ENCODE measurements at regions not wholly inside any gene's neighbourhood (a gene's known extent, or its start where the extent isn't known, plus 50 kb on each side); places are given as distances from the start of the nearest gene placed in this dataset.

GRCh38 chr1:34670982-34671381 lies 83.9 kb upstream of the GJB5 start:
- in situ Hi-C loops (cut with HindIII; ENCODE audit: low sequenced_read_pairs): no loop called here
- no peak for DNase-seq (ENCODE audit: low read depth)
- no peak overlapping the region for H3K4me3 ChIP-seq (ENCODE audit: low read depth, low read length)
- no peak for TF ChIP-seq CTCF (IDR thresholded peaks at IDR 0.05; ENCODE audit: low read depth, low read length, missing control alignments)

GRCh38 chr1:34671887-34672286 lies 83.0 kb upstream of the GJB5 start:
- no peak overlapping the region for H3K4me3 ChIP-seq (ENCODE audit: low read depth, low read length)
- no peak for DNase-seq (ENCODE audit: low read depth)
- TF ChIP-seq CTCF (IDR thresholded peaks at IDR 0.05; ENCODE audit: low read depth, low read length, missing control alignments): no peak
- in situ Hi-C loops (cut with HindIII; ENCODE audit: low sequenced_read_pairs): no loop called here

- peak; percentile 90 for TF ChIP-seq CTCF (IDR thresholded peaks at IDR 0.05; ENCODE audit: low read depth, low read length, missing control alignments)
- in situ Hi-C loops (cut with HindIII; ENCODE audit: low sequenced_read_pairs): no loop called here
- DNase-seq (ENCODE audit: low read depth): peak; percentile 11
- H3K4me3 ChIP-seq (ENCODE audit: low read depth, low read length): no peak overlapping the region
Observed at GRCh38 chr1:34681480-34682451, 73.1 kb upstream of the GJB5 start.

- in situ Hi-C loops (cut with HindIII; ENCODE audit: low sequenced_read_pairs): no loop called here
- H3K4me3 ChIP-seq (ENCODE audit: low read depth, low read length): no peak overlapping the region
- no peak for DNase-seq (ENCODE audit: low read depth)
- no peak for TF ChIP-seq CTCF (IDR thresholded peaks at IDR 0.05; ENCODE audit: low read depth, low read length, missing control alignments)
Observed at GRCh38 chr1:34682452-34683223, 72.2 kb upstream of the GJB5 start.

GRCh38 chr1:34683616-34684015 lies 71.2 kb upstream of the GJB5 start:
- no peak for TF ChIP-seq CTCF (IDR thresholded peaks at IDR 0.05; ENCODE audit: low read depth, low read length, missing control alignments)
- no peak for DNase-seq (ENCODE audit: low read depth)
- no peak overlapping the region for H3K4me3 ChIP-seq (ENCODE audit: low read depth, low read length)
- in situ Hi-C loops (cut with HindIII; ENCODE audit: low sequenced_read_pairs): no loop called here

- H3K4me3 ChIP-seq (ENCODE audit: low read depth, low read length): no peak overlapping the region
- TF ChIP-seq CTCF (IDR thresholded peaks at IDR 0.05; ENCODE audit: low read depth, low read length, missing control alignments): no peak
- in situ Hi-C loops (cut with HindIII; ENCODE audit: low sequenced_read_pairs): no loop called here
- no peak for DNase-seq (ENCODE audit: low read depth)
Observed at GRCh38 chr1:34684266-34684665, 70.6 kb upstream of the GJB5 start.
